HG03354 (cell line): ENCODE measurements at regions not wholly inside any gene's neighbourhood (a gene's known extent, or its start where the extent isn't known, plus 50 kb on each side); places are given as distances from the start of the nearest gene placed in this dataset.
"Not testable (repeated sequence)": the region's sequence is repeated elsewhere in the genome, so short reads cannot be mapped to it uniquely, and the experiment has no call there.

Experiments
- ATAC-seq: cut with Tn5 transposase; IDR thresholded peaks from one replicate; pipeline ENCODE4 v1.9.1; 2021; ENCODE audit warnings: mild to moderate bottlenecking; ENCODE audit not compliant: unreplicated experiment, poor library complexity, severe bottlenecking

DNA sequence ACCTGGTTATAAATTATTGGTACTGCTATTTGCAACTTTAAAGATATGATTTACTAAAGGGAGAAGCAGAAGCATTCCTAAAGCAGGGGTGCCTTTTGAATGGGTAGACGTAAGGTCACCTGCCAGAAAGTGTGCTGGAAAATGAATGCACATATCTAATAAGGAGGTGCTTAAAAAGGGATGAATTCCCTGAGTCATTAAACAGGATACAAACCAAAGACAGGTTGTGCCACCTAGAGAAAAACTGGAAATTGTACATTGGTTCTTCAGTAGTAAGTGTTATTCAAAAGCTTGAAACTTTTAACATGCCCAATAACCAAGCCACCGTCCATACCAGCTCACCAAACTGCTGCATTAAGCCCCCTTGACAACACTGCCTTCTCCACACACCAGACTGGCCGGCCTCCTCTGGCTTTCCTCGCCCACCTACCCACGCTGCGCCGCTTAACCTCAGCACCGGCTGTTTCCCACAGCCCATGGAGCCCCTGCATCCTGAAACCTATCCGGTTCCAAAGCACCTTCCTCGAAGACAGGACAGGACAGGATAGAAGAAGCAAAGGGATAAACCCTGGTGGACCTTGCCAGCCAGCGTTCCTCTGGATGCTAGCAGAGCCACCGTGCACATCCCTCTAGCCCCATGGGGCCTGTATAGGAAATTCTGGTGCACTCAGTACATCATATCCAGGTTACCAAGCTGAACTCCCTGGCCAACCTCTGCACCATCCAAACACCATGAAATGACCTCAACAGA lies 201.5 kb upstream of the CAND1 start:
- no peak for ATAC-seq

DNA sequence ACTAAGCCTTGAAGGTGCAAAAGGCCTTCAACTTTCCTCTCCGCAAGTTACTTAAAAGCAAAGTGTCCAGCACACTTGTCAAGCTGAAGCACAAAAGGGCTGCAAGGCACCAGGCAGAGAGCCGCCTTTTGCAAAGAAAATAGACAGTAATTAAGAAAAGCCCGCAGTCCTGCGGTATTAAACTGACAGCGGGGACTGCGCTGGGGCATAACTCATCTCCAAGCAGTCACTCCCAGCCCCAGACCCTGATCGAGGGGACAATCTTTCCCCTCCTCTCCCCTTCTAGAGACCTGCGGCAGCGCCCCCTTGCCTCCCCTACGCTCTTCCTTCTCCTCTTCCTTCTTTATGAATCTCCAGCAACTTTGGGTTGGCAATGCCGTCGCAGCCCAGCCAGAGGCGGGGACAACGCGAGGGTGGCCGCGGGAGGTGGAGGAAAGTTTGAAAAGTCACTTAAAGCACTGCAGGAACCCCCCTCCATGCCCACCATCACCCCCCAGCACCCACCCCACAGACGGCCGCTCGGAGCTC lies 200.9 kb upstream of the CAND1 start:
- ATAC-seq = no peak

DNA sequence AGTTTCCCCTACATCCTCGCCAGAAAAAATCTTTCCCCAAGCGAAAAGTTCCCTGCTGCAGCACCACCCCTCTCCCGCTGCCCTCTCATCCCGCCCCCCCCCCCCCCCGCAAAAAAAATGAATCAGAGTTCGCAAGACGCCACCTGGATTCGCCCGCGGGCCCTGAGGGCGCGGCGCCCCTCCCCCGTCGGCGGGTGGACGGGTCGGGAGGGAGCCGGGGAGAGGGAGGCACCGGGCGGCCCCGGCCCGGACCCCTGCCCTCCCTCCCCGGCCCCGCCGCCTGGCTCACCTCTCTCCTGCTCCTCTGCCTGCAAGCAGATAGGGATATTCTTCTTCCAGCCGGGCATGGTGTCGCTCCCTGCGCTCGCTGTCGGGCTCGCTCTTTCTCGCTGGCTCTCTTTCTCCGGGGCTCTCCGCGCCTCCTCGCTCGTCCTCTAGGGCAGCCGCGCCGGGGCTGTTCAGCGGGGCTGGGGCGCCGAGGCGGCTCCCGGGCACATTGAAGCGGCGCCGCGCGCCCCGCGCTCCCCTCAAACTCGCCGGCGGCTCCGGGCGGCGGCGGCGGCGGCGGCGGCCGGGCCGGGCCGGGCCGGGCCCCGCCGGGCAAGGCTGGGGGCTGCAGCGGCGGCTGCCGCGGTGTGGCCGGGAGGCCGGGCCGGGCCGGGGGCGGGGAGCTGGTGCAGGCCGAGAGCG lies 200.3 kb upstream of the CAND1 start:
- peak; percentile 71 for ATAC-seq

DNA sequence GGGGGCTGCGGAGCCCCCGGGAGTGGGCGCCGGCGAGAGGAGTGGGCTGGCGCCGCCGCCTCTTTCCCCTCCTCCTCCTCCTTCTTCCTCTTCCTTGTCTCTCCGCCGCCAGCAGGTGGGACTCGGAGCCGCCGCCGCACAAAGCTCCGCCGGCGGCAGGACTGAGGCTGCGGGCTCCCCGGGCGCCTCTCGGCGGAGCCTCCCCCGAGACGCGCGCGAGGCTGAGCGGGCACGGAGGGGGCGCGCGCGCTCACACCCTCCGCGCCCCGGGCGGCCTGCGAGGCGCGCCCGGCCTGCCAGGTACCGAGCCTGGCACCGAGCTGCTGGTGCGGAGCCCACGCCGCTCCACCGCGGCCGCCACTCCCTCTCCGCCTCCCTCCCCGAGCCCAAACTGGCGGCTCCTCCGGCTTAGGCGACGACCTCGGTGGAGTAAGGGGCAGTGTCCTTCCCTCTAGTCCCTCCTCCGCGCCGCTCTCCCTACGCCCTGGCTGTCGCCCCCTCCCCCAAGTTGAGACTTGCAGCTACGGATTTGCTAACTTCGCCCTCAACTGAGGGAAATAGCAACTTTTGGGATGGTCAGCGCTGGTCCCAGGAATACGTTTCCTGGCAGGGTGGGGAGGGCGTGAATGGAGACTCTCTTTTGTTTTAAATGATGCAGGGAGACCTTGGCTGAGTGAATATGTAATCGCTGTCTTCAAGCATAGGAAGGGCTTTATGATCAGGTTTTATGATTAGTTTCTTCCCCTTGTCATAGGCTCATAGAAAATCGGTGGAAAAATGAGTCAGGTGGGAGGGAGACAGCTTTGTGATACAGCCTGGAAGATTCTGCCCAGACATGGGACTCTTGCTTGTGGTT lies 199.5 kb upstream of the CAND1 start:
- ATAC-seq = peak; percentile 69

DNA sequence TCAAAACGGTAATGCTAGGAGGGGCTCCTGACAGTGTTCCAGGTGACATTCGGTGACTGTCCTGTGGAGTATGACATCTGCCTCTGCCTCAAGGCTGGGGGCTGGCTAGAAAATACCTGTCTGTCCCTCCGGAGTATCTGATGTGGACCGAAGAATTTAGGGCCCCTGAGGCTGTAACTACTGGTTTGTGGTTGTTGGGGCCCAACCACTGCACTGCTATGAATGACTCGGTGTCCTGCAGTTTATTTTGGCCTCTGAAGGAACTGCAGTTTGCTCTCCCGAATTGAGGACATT lies 198.9 kb upstream of the CAND1 start:
- ATAC-seq = no peak

DNA sequence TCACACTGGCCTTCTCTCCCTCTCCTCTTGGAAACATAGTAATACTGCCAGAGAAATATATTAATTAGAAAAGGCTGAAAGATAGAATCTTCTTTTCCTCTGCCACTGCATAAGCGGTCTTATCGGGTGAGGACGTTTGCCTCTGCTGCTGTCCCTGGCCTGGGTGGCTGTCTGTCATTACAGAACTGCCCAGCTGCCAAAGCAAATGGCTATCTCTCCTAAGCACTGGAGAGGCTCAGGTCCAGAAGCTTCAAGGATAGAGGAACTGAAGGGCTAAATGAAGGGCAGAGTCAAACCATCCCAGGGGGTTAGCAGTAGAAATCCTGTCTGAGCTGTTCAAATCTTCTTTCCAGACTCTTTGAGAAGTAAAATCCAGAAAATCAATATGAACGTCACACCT lies 198.6 kb upstream of the CAND1 start:
- ATAC-seq = no peak

DNA sequence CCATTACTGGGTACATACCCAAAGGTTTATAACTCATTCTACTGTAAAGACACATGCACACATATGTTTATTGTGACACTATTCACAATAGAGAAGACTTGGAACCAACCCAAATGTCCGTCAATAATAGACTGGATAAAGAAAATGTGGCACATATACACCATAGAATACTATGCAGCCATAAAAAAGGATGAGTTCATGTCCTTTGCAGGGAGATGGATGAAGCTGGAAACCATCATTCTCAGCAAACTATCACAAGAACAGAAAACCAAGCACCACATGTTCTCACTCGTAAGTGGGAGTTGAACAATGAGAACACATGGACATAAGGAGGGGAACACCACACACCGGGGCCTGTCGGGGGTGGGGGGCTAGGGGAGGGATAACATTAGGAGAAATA lies 196.9 kb upstream of the CAND1 start:
- not testable (repeated sequence) for ATAC-seq

DNA sequence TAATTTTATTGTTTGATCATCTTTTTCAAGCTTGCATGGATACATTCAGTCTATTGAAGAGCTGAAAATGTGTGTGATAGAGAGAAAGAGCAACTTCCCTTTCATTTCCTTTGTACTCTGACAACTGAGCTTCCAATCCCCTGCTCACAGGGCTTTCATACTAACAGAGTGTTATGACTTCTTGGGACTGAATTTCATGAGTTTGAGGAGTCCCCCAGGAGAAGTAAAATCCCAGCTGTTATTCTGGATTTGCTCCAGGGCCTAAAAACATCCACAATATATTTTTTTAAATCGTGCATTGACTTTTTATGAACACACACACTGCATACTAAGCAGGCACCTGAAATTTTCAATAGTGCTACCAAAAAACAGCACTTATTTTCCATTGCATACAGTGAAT lies 195.8 kb upstream of the CAND1 start:
- ATAC-seq = no peak

DNA sequence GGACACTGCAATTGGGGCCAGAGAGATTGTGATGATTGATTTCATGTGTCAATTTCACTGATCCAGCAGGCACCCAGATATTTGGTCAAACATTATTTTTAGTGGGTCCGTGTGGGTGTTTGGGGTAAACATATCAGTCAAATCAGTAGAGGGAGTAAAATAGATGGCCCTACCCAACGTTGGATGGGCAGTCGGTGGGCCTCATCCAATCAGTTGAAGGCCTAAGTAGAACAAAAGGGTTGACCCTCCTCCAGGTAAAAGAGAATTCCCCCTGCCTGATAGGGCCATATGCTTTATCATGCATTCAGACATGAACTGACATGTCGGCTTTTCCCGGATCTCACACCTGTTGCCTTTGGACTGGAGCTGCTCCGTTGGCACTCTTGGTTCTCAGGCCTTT lies 195.1 kb upstream of the CAND1 start:
- ATAC-seq = no peak

DNA sequence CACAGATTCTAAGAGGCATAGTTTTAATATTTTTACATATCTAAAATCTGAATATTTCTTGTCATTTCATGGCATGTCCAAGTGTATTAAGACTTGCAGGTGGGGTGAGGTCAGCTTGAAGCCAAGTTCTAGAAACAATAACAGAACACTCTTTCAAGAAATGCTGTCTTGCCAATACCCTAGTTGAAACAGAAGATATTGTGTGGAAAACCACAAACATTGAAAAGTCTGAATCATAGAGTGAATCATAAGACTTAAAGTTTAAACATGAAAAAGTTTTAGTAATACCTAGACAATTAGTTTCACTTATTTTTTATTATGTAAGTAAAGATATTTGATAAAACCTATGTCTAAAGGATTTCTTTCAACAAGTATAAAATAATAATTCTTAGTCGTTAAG lies 191.5 kb upstream of the CAND1 start:
- ATAC-seq = no peak

DNA sequence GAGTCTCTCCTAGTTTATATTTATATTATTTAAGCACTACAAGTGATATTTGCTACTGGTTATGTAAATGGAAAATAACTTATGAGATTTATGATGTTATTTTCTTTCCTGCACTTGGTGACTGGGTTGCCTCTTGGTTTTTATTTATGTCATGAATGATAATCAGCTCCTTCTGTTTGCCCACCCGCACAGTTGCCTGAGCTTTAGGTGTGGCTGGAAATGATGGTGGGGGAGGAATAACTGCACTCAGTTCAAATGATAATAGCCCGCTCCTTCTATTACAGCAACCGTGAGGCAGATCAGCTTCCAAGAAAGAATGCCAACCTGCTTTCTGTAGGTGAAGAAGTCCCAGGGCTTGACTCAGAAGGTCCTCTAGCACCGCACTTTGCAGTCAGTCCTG lies 190.2 kb upstream of the CAND1 start:
- ATAC-seq = no peak

DNA sequence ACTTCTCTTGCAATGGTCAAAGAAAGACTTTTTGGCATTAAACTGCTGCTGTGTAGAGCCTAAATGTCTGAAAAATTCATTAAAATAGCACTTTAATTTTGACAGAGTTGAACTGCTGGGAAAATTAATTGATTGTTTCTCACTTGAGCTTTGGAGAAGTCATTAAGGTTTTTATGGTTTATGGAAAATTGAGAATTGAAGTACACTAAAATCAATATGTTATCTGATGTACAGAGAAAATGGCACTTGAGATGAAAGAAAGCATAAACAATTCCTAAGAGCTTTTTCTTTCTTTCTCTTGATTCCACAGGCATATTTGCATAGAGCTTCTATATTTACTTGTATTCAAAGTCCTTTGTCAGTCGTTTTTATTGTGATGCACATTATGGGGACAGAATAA lies 188.5 kb upstream of the CAND1 start:
- no peak for ATAC-seq

DNA sequence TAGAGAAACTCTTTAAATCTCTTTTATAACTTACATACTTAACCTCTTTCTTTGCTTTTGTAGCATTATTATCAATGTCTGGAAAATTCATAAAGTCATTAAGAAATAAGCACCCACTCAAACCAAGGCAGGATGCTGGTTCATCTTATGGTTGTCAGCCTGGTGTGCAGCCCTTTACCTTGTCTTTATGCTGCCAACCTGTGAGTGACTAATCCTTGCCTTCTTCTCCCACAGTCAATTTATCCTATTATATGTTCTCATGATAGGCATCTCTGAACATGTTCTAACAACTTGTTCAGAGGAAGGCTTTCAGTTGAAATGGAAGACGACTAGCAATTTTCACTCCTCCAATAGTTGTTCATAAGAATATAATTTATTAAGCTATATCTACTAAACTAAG lies 186.9 kb upstream of the CAND1 start:
- no peak for ATAC-seq

DNA sequence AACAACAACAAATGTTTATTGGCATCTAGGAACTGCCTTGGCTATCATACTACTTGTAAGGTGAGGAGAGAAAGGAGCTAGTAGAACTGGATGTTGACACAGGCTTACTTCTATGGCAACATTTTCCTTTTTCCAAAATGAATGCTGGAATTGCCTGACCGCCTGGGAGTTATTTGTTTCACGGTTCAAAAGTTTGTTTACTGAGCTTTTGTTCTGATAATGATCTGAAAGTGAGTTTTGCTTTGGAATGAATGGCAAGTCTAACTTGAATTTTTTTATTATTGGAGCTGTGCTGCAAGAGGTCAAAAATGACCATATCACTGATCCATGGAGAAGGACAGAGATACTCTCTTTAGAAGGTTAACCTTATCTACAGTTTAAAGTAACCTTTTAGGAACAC lies 183.5 kb upstream of the CAND1 start:
- no peak for ATAC-seq

DNA sequence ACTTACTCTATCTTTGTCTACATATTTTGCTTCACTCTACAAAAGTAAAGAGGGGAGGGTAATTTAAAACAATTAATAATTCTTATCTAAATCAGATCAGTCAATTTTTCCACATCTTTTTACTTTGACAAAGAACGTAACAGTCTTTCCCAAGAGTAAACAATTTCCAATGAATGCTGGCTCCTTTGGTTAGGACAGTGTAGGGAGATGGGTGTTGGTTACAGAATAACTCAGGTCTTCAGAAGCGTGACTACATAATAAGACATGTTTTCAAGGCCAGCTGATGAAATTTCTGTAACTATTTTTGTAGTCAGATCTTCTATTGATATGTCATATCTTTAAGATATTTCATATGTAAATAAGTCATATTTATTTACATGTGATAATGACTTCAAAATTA lies 183.0 kb upstream of the CAND1 start:
- ATAC-seq = no peak

DNA sequence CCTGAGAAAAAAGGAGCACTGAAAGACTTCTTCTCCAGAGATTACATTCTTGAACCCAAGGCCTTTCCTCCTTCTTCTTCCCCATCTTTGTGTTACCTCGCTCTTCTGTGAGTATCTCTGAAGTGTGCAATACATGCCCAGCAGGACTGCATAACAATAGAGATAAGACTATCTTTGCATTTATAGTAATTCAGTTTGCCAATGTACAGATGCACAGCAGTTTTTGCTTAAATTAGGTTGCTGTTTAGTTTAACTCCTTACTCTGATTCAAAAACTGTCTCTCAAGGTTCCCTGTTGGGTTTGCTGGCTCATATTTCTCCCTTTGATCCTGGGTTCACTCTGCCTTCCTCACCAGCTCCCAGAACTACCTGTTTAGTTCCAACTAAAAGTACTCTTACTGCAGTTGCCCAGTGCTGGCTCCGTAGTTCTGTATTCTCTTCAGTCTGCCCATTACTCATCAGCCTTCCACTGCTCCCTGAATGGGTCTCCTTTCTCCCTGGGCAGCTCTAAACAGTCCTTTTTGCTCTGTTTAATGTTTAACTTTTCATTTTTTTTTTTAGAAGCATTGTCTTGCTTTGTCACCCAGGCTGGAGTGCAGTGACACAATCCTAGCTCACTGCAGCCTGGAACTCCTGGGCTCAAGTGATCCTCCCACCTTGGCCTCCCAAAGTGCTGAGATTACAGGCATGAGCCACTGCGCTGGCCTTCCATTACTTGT lies 180.6 kb upstream of the CAND1 start:
- ATAC-seq = no peak

DNA sequence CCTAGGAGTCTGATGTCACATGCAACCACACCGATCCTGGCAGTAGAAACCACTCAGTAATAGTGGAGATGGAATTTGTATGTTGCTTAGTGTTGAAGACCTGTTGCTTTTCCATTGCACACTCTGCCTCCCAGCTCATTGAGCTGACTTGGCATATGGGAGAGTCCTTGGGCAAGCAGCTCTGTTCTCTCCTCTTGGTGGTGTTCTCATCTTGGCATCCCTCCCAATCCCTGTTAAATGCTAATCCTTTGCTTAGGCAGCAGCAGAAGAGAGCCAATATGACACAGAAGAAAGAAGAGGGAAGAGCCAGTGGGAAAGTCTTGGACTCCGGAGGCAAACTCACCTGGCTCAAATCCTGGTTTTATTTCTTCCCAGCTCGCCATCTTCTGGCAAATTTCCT lies 178.0 kb upstream of the CAND1 start:
- ATAC-seq = no peak

DNA sequence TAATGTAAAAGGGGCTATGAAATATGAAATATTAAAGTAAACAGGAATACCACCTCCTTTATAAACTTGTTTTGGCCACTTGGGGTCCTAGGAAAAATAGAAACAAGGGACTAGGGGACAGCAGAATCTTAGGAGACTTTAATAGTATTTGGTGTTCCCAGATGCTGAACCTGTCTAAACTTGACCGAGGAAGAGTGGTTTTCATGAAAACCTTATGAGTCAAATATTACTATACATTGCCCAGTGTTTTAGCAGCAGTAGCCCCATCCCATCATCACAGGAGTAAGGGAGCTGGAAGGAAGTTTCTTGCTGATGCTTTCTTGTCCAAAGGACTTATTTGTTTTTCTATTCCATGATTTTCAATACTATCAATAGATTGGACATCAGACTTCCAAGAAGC lies 177.5 kb upstream of the CAND1 start:
- ATAC-seq = no peak

DNA sequence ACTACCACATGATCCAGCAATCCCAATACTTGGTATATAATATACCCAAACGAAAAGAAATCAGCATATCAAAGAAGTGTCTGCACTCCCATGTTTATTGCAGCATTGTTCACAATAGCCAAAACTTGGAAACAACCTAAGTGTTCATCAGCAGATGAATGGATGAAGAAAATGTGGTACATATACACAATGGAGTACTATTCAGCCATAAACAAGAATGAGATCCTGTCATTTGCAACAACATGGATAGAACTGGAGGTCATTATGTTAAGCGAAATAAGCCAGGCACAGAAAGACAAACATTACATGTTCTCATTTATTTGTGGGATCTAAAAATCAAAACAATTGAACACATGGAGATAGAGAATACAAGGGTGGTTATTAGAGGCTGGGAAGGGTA lies 176.2 kb upstream of the CAND1 start:
- not testable (repeated sequence) for ATAC-seq
